Anterior cingulate cortex (tissue), 58 donors: ENCODE measurements at regions not wholly inside any gene's neighbourhood (a gene's known extent, or its start where the extent isn't known, plus 50 kb on each side); places are given as distances from the start of the nearest gene placed in this dataset.

ENCODE experiments used
- DNase-seq, 58 donors: peaks; one replicate each; lab custom pipeline; 2025; lab: John Stamatoyannopoulos, UW

GRCh38 chr3:150306083-150306482, 102.0 kb upstream of the TSC22D2 start:
- DNase-seq, result no peak

GRCh38 chr3:150303768-150304167, 104.3 kb upstream of the TSC22D2 start:
- no peak for DNase-seq

- no peak for DNase-seq
Observed at GRCh38 chr3:150302246-150302645, 105.9 kb upstream of the TSC22D2 start.

- DNase-seq, result no peak
Observed at GRCh38 chr3:150300852-150301517, 107.1 kb upstream of the TSC22D2 start.

- no peak for DNase-seq
Observed at GRCh38 chr3:150300388-150300787, 107.7 kb upstream of the TSC22D2 start.

GRCh38 chr3:150299201-150299600, 108.9 kb upstream of the TSC22D2 start:
- DNase-seq, result no peak

GRCh38 chr3:150296966-150297365, 111.1 kb upstream of the TSC22D2 start:
- DNase-seq, result no peak

GRCh38 chr3:150296123-150296735, 111.9 kb upstream of the TSC22D2 start:
- DNase-seq, result no peak

- no peak for DNase-seq
Observed at GRCh38 chr3:150293401-150294001, 114.6 kb upstream of the TSC22D2 start.

GRCh38 chr3:150292891-150293290, 115.2 kb upstream of the TSC22D2 start:
- DNase-seq, result no peak

GRCh38 chr3:150291515-150291914, 116.6 kb upstream of the TSC22D2 start:
- no peak for DNase-seq

GRCh38 chr3:150286390-150287147, 121.5 kb upstream of the TSC22D2 start:
- no peak for DNase-seq

- no peak for DNase-seq
Observed at GRCh38 chr3:150285601-150286000, 122.5 kb upstream of the TSC22D2 start.

- DNase-seq, result no peak
Observed at GRCh38 chr3:150278843-150279381, 129.2 kb upstream of the TSC22D2 start.

GRCh38 chr3:150278195-150278594, 129.9 kb upstream of the TSC22D2 start:
- DNase-seq, result no peak

GRCh38 chr3:150277444-150277843, 130.7 kb upstream of the TSC22D2 start:
- no peak for DNase-seq

GRCh38 chr3:150275941-150276340, 132.2 kb upstream of the TSC22D2 start:
- no peak for DNase-seq

GRCh38 chr3:150274372-150274771, 133.7 kb upstream of the TSC22D2 start:
- DNase-seq, result no peak

GRCh38 chr3:150273396-150273795, 134.7 kb upstream of the TSC22D2 start:
- no peak for DNase-seq

- DNase-seq, result no peak
Observed at GRCh38 chr3:150271591-150271960, 136.5 kb upstream of the TSC22D2 start.
